ENCODE measurements at regions not wholly inside any gene's neighbourhood (a gene's known extent, or its start where the extent isn't known, plus 50 kb on each side); places are given as distances from the start of the nearest gene placed in this dataset.
"Not testable (repeated sequence)": the region's sequence is repeated elsewhere in the genome, so short reads cannot be mapped to it uniquely, and the experiment has no call there.

- no peak for DNase-seq
These were observed 750.2 kb downstream of the SLC4A3 start for GRCh38 chr2:220377482-220378155.

- DNase-seq = not testable (repeated sequence)
These were observed 760.3 kb downstream of the SLC4A3 start for GRCh38 chr2:220387758-220388157.

GRCh38 chr2:220393711-220394110 lies 766.3 kb downstream of the SLC4A3 start:
- DNase-seq = peak; percentile 3

- DNase-seq = no peak
These were observed 767.0 kb downstream of the SLC4A3 start for GRCh38 chr2:220394433-220394832.

- no peak for DNase-seq
These were observed 768.9 kb downstream of the SLC4A3 start for GRCh38 chr2:220396287-220396686.

- DNase-seq = no peak
These were observed 782.9 kb downstream of the SLC4A3 start for GRCh38 chr2:220410296-220410695.

GRCh38 chr2:220417503-220417902 lies 790.1 kb downstream of the SLC4A3 start:
- DNase-seq = no peak

- DNase-seq = no peak
These were observed 792.2 kb downstream of the SLC4A3 start for GRCh38 chr2:220419647-220420046.

GRCh38 chr2:220420820-220421219 lies 793.4 kb downstream of the SLC4A3 start:
- DNase-seq = no peak

- DNase-seq = no peak
These were observed 795.2 kb downstream of the SLC4A3 start for GRCh38 chr2:220422676-220423075.

GRCh38 chr2:220424561-220424960 lies 797.1 kb downstream of the SLC4A3 start:
- no peak for DNase-seq

GRCh38 chr2:220432645-220433044 lies 805.2 kb downstream of the SLC4A3 start:
- no peak for DNase-seq

GRCh38 chr2:220433131-220433530 lies 805.7 kb downstream of the SLC4A3 start:
- DNase-seq = no peak

GRCh38 chr2:220434385-220434784 lies 807.0 kb downstream of the SLC4A3 start:
- DNase-seq = no peak

GRCh38 chr2:220437938-220438337 lies 810.5 kb downstream of the SLC4A3 start:
- no peak for DNase-seq

- DNase-seq = no peak
These were observed 813.3 kb downstream of the SLC4A3 start for GRCh38 chr2:220440731-220441130.

- DNase-seq = no peak
These were observed 814.0 kb downstream of the SLC4A3 start for GRCh38 chr2:220441404-220441803.

GRCh38 chr2:220442012-220442411 lies 814.6 kb downstream of the SLC4A3 start:
- no peak for DNase-seq

- no peak for DNase-seq
These were observed 818.1 kb downstream of the SLC4A3 start for GRCh38 chr2:220445429-220446105.

GRCh38 chr2:220446106-220446712 lies 818.8 kb downstream of the SLC4A3 start:
- DNase-seq = no peak

GRCh38 chr2:220450846-220451245 lies 823.4 kb downstream of the SLC4A3 start:
- DNase-seq = no peak

- DNase-seq = no peak
These were observed 824.0 kb downstream of the SLC4A3 start for GRCh38 chr2:220451438-220451837.

GRCh38 chr2:220452561-220452960 lies 825.1 kb downstream of the SLC4A3 start:
- DNase-seq = no peak

- DNase-seq = no peak
These were observed 828.0 kb downstream of the SLC4A3 start for GRCh38 chr2:220455351-220455990.

All from NCI-H146 (cell line).